Fibroblast of skin of back (primary cell): ENCODE measurements at regions not wholly inside any gene's neighbourhood (a gene's known extent, or its start where the extent isn't known, plus 50 kb on each side); places are given as distances from the start of the nearest gene placed in this dataset.

Experiments
- DNase-seq: peaks from one replicate; pipeline ENCODE4 v3.0.0-alpha.2; 2013

DNA sequence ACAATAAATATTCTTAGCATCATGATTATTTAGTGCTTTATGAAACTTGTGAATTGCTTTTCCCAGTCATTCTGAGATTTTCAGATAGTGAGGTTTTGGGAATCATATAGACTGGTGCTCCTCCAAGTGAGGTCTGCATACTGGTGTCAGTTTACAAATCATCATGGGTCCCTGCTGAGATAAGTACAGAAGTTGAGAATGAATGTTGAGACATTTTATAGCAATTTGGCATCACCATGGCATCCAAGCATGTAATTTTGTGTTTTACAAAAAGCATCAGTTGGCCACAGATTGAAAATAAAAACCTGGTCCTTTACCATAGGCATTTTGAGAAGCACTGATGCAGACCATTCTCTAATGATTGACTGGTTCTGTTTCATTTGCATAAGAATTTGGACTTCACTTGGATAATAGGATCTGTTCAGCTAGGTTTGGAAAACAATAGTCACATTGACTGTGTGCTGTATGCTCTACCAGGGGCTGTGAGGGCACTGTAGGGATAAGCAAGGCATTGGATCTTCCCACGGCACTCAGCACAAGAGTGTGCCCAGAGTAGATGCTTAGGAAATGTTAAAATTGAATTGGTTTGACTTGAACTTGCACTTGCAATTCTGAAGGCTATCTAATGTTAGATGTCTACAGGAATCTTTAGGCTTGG lies 79.0 kb upstream of the JUN start:
- DNase-seq, result no peak

DNA sequence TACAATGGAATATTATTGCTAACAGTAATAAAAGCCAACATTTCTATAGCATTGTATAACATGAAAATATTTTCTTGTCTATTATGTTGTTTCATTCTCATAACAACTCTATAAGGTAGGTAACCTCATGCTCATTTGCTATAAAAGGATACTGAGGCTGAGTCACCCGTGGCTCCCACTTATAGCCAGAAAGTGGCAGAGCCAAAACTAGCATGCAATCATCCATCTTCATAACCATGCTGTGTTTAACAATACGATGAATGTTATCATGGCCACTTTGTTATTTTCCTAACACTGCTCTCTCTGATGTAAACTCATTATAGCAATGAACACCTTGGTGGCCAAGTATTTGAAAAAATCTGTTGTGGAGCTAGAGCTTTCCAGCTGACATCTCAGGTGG lies 80.8 kb upstream of the JUN start:
- DNase-seq, result no peak

- no peak for DNase-seq
Observed at GRCh38 chr1:58866578-58866977, 82.7 kb upstream of the JUN start.

- no peak for DNase-seq
Observed at GRCh38 chr1:58869638-58870297, 85.9 kb upstream of the JUN start.

- DNase-seq, result no peak
Observed at GRCh38 chr1:58870298-58870676, 86.4 kb upstream of the JUN start.

- no peak for DNase-seq
Observed at GRCh38 chr1:58874342-58874741, 90.5 kb upstream of the JUN start.

- no peak for DNase-seq
Observed at GRCh38 chr1:58874757-58875755, 91.2 kb upstream of the JUN start.

DNA sequence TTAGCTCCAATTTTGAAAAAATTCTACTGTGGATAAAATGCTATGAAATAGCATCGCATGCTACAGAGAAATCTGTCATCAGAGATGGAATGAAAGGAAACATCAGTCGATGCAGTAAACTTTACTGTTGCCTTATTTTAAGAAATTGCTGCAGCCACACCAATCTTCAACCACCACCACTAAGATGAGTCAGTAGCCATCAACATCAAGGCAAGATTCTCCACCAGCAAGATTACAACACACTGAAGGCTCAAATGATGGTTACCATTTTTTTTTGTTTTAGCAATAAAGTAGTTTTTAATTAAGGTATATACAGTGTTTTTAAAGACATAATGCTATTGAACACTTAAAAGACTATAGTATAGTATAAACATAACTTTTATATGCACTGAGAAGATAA lies 95.6 kb upstream of the JUN start:
- no peak for DNase-seq

GRCh38 chr1:58880592-58880991 lies 96.7 kb upstream of the JUN start:
- DNase-seq, result no peak

GRCh38 chr1:58881471-58881994 lies 97.7 kb upstream of the JUN start:
- DNase-seq, result peak; percentile 42

DNA sequence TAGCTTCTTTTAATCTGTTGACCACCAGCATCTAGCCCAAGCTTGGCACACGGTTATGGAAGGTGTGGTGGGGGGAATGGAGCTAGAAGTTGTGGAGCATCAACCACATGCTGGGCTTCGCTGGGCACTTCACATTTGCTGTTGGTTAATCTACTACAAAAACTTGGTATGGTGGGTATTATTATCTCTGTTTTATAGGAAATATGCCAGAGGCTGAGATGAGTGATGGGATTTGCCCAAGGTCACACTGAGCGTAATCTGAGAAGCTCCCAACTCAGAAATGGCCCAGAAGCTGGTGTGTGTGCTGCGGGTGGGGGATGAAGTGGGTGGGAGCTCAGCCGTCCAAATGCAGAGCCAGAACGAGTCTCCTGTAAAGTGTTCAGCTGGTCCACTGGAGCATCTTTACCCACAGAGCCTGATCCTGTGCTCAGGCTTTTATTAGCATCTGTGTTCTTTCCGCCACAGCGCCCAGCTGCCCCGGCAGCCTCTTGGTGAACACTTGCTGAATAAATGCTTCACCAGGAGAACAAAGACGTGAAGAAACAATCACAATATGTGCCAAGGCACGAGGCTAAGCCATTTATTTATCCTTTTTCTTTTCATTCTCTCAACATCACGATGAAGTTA lies 98.6 kb upstream of the JUN start:
- no peak for DNase-seq

DNA sequence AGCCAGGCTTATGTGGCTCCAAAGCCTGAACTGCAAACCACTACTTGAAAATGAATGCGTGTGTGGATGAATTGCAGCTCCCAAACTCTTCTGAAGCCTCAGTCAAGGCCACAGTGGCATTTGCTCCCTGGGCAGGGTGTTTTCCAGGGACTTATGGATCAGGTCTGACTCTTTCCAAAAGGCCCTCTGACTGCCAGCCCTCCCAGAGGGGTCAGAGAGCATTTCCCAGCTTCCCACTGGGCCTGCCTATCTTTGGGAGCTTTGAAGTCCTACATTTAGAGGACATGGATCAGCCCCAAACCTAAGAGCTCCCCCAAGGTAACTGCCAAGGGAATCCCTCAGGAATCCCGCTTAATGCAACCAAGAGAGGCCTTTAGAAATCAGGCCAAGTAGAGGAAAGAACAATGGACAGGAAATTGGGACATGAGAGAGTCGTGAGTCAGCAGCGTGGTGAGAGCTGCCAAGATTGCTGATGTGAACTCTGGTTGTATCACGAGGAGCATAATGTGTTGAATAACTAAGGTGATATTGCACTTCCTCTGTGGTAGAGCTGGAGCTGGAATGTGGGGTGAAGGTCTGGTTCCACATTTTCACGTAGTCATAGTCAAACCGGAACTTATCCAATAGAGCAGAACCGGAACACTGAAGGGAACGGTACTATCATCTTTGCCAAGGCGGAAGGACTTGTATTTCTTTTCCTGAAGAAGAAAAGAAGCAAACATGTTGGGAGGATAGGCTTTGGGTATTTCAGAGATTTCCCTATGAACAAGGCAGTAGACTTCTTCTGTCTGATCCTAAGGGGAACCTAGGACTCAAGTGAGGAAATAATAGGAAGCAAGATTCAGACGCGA lies 99.4 kb upstream of the JUN start:
- DNase-seq, result peak; percentile 91

- no peak for DNase-seq
Observed at GRCh38 chr1:58883888-58884482, 100.1 kb upstream of the JUN start.

GRCh38 chr1:58884706-58885661 lies 101.1 kb upstream of the JUN start:
- DNase-seq, result no peak

GRCh38 chr1:58885998-58886397 lies 102.2 kb upstream of the JUN start:
- DNase-seq, result peak; percentile 50

- DNase-seq, result peak; percentile 52
Observed at GRCh38 chr1:58886611-58887010, 102.8 kb upstream of the JUN start.

- no peak for DNase-seq
Observed at GRCh38 chr1:58887059-58887458, 103.2 kb upstream of the JUN start.

GRCh38 chr1:58888833-58889232 lies 105.0 kb upstream of the JUN start:
- DNase-seq, result no peak

DNA sequence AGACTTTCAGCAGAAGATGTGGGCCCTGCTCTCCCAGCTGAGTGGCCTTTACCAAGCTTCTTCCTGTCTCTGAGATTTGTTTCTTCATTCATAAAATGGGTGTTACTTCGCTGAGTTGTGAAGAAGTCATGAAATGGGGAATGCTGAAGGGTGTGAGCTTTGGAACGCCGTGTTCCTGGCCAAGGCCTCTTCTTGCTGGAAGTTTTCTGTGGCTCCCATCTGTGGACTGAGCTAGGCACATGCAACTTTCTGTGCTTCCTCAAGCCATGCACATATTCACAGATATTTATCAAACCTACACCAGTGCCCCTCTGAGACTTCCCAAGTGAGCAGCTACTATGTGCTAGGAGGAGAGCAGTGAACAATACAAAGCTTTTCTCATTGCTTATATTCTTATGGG lies 106.3 kb upstream of the JUN start:
- DNase-seq, result no peak

DNA sequence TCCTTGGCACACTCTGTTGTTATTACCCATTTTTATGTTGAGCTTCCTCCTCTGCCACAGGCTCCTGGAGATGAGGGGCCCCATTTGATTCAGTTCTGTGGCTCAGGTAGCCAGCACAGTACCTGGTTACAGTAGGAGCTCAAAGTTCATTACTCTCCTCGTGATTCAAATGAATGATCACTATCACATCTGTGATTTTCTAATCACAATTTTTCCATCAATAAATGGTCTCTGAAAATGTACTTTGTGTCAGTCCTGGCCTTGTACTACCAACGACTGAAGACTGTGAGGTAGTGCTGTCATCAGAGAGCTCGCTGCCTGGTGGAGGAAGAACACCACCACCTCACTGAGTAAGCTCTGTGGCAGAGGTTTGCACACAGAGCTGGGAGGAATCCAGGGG lies 106.8 kb upstream of the JUN start:
- DNase-seq, result no peak
